Stimulated activated CD4-positive, alpha-beta T cell treated with anti-CD3 and anti-CD28 coated beads, Interleukin-12 subunit alpha, Interleukin-12 subunit beta, amount 100 ng/mL, for 24 hours (primary cell): ENCODE measurements at regions not wholly inside any gene's neighbourhood (a gene's known extent, or its start where the extent isn't known, plus 50 kb on each side); places are given as distances from the start of the nearest gene placed in this dataset.
A peak's percentile ranks its signal among the peaks of the same experiment; 100 is the strongest.

ENCODE experiments used
- DNase-seq, 2 experiments: peaks; one replicate each; pipeline ENCODE4 v3.0.0-alpha.2; 2020; ENCODE audit warnings: low read depth in 2 of 2

DNA sequence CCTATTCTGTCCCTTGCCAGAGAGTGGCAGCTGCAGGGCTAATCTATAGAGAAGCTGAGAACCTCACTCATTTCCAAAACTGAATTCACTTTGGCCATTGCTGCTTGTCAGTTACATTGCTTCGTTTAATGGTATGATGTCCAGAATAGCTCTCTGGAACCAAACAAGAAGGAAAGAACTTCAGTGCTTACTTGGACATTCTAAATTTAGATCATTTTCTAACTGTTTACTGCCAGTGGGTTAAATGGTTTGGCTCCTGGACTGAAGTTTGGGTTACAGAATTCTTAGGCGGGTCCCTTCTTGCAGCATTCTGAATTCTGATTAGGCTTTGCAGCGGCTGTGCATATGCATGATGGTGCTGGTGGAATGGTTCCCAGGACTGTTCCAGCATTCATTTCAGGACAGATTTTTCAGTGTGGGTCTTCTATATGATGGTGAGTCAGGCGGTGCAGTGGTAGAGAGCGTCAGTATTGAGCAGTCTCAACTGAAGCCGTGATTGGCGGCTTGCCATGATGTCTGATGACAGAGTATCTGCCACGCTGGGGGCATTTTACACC lies 148.7 kb downstream of the DYRK2 start:
- DNase-seq, result no peak

DNA sequence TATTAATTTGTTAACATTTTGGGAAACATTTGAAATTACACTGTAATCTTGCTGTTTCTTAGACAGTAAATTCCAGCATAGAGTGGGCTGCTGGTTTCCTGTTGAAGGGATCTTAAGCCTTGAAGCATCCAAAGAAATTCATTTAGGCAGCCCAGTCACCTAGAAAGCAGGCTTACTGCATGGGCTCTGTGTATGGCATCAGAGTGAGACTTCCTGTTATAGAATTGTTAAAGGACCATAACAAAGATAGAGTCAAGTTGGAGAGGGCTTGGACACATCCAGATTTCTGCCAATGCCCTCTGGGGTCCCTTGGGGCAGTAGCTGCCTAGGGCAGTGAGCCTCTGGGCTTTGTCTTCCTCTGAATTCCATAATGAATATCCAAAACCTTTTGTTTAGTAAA lies 149.2 kb downstream of the DYRK2 start:
- no peak for DNase-seq

DNA sequence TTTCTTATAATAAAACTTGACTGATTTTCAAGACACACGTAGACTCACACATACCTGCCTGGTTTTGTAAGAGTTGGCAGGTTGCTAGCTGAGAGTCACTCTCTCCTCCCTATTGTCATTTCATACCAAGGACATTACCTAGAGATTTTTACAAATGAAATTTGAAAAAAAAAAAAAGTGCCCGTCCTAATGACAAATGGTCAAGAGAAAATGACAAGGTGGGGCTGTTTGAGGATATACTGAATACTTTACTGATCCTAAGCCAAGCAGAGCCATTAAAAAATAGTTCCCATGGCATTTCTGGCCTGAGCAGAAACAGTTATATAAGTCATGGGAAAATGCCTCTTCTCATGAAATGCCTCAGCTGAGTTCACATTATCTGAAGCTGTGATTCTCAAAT lies 150.2 kb downstream of the DYRK2 start:
- no peak for DNase-seq

DNA sequence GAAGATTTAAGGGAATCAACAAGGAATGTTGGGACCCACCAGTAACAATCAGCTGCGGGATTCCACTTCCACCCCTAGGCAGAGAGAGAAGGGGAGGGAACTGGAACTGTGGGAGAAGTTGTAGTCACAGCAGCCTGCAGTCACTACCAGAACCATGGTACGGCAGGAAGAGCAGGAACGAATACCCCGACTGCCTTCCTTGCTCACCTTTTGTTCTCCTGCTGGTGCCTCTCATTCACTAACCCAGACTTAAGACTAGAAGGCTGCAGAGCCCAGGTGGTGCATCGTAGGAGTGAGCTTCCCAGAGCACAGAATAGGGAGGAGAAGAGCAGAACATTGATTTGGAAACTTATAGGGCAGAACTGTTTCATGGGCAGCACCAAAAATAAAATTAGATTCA lies 154.2 kb downstream of the DYRK2 start:
- no peak for DNase-seq

DNA sequence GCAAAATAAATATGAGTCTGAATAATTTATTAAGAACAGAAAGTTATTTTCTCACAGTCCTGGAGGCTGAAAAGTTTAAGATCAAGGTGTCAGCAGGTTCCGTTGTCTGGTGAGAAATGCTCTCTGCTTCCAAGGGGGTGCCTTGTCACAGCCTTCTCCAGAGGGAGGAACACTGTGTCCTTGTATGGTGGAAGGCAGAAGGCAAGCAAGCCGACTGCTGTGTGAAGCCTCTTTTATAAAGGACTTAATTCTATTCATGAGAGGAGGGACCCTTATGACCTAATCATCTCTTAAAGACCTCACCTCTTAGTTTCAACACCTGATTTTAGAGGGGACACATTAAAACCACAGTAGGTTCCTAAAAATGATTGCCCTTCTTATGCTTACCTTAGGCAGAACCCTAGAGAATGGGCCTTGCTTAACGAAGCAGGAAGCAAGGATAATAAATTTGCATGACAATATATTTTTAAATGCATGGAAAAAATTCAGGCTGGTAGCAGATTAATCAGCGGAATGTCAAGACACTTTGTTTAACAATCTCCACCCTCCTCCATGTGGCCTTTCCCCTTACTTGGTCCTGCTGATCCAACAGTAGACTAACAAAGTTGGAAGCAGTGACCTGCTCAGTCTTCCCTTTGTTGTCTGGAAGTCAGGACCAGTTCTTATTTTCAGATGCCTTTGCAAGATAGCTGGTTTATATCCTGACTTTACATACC lies 154.9 kb downstream of the DYRK2 start:
- DNase-seq, result no peak

DNA sequence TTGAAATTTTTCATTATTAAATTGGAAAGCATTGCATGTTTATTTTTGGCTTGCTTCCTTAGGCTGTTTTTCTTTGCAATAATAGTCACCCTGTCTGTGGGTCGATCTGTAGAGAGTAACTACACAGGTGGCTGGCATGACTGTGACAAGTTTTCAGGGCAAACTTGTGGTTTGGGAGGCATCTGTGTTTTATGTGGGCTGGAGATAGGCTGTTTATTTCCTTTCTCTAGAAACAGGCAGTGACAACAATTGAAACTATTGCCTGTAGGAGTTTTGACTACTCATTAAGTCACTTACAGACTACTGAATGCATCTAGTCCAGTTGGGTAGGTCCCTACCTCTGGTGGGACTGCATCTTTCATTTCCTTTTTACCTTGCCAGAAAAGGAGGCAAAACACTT lies 155.6 kb downstream of the DYRK2 start:
- DNase-seq, result peak; percentile 24 to 43

DNA sequence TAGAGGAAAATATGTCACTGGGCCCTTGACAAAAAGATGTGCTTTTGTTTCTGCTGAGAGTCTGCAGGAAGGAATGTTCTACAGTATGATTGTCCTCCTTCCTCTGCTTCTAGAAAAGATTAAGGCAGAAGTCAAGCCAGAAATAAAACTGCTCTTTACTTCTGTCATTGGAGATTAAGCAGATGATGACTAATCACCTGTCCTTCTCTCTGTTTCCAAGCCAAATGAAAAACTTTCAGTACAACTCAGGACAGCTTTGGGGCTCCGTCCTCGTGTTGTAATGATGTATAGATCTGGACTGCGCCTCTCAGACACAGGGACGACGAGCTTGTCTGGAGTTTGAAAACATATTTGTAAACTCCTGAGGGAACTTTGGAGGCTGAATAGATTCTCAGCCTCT lies 159.3 kb downstream of the DYRK2 start:
- DNase-seq, result no peak

DNA sequence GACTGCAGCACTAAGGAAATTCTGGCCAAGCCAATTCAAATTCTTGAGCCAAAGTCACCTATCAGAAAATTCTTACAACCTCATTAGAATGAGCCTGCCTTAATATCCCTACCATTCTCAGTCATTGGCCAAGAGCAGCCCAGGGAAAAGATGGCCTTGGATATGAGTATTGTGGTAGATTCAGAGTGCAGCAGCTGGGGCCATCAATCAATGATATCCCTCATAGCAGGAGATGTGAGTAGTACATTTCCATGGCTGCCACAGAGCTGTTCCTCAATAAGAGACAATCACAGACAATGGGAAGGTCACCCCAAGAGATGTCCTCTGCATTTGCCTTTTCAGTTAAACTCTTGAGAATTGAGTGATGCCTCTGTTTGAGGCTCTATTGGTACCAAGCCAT lies 161.6 kb downstream of the DYRK2 start:
- no peak for DNase-seq

DNA sequence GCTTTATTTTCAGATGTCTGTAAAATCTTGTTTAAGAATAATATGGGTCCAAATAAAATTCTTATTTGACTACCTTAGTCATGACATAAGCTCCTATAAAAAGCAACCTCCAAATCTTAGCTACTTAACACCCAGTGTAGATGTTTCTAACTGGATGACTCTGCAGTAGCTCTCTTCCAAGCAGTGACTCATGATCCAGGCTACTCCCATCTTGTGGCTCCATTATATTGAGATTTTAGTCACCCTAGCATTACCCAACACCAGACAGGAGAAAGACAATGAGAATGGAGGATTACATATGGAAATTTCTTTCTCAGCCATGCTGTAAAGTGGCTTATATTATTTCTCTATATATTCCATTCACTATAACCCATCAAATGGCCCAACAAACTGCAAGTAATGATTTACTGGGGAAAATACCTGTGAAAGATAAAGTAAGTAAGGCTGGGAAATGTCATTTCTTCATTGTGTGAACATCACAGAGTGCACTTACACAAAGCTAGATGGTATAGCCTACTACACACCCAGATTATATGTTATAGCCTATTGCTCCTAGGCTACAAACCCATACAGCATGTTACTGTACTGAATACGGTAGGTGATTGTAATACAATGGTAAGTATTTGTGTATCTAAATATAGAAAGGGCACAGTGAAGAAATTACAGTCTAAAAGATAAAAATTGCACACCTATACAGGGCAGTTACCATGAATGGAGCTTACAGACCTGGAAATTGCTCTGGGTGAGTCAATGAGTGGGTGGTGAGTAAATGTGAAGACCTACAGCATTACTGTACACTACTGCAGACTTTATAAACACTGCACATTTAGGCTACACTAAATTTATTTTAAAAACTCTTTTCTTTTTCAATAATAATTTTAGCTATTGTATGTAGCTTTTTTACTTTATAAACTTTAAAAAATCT lies 163.2 kb downstream of the DYRK2 start:
- DNase-seq, result no peak

DNA sequence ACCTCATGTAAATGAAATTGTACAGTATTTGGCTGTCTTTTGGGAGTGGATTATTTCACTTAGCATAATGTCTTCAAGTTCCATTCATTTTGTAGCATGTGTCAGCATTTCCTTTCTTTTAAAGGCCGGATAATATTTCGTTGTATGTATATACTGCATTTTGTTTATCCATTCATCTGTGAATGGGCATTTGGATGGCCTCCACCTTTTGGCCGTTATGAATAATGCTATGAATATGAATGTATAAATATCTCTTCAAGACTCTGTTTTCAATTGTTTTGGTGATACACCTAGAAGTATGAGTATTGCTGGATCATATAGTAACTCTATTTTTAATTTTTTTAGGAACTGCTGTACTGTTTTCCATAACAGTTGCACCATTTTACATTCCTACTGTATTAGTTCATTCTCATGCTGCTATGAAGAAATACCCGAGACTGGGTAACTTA lies 164.9 kb downstream of the DYRK2 start:
- no peak for DNase-seq

DNA sequence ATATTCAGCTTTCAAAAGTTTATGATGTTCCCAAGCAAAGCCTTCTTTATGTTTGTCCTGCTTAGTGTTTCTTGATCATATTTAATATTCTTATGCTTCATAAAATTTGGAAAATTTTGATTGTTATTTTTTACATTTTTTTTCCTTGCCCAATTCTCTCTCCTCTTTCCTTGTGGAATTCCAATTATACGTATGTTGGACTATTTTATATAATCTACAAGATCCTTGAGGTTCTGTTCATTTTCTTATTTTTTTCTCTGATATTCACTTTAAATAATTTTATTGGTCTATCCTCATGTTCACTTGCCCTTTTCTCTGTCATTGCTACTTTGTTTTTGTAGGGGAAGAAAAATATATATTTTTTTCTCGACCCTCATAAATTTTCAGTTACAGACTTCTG lies 167.7 kb downstream of the DYRK2 start:
- no peak for DNase-seq

DNA sequence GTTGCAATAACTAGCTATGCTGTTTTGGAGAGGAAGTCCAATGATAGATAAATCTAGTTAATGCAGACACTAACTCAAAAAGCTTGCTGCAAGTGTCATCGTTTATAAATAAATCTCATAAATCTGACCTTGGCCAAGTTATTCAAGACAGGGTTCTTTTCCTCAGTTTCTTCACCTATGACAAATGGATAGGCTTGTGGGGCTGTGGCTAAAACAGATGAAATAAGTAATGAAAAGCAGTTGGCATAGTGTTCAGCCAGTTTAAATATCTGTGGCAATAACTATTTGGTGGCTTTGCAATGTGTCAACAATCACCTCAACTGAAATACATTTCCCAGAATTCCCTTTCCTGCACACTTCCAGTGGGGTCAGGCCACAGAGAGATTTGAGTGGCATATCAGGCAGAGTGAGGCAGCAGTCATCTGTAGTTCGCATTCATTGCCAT lies 169.9 kb downstream of the DYRK2 start:
- no peak for DNase-seq

DNA sequence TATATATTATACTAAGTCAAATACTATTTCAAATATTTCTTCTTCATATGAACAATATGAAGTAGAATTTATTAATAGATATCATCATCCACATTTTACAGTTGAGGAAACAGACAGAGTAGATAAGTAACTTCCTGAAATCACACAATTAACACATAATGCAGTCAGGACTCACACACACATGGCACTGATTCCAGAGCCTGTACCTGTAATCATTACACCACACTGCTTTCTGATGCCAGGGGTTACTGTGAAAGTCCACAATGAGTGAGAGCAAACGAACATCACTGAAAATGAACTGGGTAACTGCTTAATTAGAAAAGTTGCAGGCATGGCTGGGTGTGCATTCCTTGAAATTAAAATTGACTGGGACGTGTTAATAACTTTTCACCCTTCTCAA lies 169.3 kb upstream of the IFNG-AS1 start:
- no peak for DNase-seq

DNA sequence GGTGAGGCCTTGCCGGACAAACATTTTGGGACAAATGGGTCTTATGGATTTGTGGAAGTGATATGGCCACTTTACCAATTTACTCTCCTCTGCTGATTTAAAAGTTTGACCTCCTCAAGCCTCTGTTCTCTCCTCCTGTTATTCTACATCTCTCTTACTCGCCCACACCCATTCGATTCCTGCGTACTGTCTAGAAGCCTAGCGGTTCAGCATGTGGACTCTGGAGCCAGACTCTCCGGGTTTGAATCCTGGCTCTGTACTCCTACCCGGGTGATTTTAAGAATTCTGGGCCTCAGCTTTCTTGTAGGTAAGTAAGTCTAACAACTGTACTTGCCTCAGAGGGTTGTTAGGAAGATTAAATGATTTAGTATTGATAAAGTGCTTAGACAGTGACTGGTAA lies 168.6 kb upstream of the IFNG-AS1 start:
- DNase-seq, result no peak

DNA sequence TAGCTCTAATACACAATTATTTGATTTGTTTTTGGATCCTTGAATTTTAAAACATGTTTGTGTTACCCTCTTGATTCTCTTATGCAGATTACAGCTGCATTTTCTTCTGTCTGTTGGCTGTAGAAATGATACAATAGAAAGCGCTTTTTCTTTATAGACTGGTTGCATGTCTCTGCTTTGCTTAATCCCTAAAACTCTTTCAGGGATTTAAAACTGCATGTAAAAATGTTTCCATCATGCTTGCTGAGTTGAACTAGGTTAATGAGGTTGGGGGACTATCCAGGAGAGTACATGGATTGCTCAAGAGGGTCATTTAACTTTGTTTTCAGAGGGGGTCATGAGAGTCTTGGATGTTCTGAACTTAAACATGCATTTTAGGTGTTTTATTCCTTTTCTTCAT lies 166.4 kb upstream of the IFNG-AS1 start:
- no peak for DNase-seq

DNA sequence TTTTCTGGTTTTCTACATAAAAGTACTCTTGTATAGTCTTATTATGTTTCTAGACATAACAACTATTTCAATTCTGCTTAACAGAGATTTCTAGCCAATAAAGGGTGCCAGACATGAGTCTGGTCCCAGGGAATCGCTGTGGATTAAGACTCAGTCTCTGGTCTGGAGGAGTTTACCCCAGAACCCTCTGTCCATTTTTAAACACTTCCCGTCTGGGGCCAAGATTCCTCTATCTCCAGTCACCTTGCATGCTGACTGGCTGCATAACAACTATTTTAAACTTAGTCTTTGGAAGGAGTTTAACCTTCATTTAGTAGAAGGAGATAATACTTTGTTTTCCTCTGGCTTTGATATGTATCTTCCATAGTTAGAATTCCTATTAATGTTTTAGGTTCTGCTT lies 163.1 kb upstream of the IFNG-AS1 start:
- DNase-seq, result no peak

DNA sequence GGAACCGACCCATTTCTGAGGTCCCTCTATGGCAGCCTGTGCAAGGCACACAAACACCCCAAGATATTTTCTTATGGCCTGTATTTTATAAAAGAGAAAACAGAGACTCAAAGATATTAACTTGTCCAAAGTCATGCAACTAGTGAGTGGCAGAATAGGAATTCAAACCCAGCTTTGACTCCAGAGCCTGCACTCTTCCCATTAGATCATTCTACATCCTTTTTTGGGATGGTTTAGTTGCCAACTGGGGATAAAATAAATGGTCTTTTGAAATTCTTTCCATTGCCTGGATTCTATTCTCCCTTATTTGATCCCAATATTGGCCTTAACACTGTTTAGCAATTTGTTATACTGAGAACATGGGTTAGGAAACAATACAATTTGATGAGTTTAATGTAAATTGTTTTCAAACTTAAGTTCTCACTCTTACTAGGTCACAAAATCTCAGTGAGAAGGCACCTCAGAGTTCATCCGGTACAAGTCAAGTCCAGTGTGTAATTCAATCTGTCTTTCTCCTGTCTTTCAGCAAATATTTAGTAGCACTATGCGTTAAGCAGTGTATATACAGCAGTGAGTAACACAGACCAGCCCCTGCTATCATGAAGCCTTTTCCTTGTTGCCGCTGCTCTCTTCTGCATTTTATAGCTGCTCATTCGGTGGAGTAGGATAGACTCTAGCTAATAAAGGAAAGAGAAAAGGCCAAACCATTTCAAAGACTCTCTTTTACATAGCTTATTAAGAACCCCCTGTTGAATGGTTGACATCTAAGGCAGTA lies 162.1 kb upstream of the IFNG-AS1 start:
- DNase-seq, result no peak

DNA sequence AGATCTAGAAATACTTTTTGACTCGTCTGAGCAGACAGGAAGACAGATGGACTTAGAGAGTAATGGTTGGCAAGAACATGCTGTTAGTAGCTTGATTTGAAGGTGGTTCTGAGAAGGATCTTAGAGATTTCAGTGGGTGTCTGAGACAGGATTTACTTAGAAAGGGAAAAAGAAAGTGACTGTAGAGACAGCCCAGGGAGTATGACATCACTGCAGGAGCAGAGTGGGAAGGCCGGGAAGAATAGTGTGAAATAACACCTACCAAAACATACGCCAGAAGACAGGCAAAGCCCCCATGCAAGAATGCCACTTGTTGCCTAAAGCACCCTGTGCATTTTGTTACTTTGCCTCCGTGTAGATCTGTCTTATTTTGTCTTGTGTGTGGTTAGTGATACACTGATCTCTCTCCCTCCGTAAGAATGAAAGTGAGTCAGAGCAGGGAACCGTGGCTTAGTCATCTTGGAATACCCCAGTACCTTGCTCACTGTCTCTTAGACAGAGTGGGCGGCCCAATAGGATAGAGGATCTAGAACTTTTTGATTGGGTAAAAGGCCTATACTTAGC lies 161.3 kb upstream of the IFNG-AS1 start:
- peak; percentile 21 to 45 for DNase-seq

DNA sequence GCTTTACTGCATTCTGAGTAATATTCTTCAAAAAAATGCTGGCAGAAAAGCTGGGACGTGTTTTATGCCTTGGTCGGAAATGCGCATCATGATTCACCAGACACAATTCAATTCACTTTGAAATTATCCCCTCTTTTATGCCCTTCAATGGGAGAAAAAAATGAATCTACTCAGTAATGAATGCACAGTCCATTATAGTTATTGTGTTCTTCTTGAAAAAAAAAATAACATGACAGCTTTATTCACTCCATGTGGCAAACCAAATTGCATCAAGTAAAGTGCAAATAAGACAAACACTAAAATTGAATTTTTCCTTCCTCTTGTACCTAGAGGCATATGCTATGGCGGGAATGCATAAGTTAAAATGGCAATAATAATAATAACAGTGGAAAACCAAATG lies 159.4 kb upstream of the IFNG-AS1 start:
- DNase-seq, result no peak

DNA sequence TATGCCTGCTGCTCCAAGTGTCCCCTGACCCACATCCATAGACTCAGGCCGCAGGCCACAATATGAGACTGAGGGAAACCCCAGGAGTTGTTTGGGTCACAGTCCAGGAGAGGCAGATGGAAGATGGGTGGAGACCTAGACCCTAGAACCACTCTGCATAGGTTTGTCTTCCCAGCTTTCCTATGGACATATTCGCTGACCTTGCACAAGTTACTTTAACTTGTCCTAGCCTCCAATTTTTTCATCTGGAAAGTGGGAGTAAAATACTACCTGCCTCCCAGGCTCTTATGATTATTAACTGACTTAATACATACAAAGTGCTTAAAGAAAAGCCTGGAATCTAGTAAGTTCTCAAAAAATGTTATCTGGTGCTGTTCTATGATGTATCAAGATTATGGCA lies 157.1 kb upstream of the IFNG-AS1 start:
- DNase-seq, result no peak

DNA sequence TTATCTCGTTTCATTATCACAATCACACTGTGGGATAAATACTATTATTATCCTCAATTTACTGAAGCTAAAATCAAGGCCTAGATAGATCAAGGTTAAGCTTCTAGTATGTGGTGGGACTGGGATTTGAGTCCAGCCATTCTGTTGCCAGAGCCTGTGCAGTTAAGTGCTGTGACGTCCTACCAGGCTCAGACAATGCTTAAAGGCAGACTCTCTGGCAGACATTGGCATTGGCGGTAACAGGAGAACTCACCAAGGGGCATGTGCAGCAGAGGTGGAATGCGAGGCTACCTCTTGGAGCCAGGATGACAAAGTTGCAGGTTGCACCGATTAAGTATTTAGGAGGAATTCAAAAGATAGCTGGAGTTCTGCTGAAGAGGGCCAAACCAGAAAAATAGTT lies 155.6 kb upstream of the IFNG-AS1 start:
- DNase-seq, result no peak

DNA sequence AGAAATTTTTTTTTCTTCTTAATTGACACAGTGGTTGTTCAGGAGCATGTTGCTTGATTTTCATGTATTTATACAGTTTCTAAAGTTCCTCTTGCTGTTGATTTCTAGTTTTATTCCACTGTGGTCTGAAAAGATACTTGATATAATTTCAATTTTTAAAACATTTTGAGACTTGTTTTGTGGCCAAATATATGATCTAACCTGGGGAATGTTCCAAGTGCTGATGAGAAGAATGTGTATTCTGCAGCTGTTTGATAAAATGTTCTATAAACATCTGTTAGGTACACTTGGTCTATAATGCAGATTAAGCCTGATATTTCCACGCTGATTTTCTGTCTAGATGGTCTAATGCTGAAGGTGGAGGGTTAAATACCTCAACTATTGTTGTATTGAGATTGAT lies 151.4 kb upstream of the IFNG-AS1 start:
- no peak for DNase-seq
